Naive B cell (primary cell): ENCODE measurements at regions not wholly inside any gene's neighbourhood (a gene's known extent, or its start where the extent isn't known, plus 50 kb on each side); places are given as distances from the start of the nearest gene placed in this dataset.
A peak's percentile ranks its signal among the peaks of the same experiment; 100 is the strongest.

Experiments
- ATAC-seq, 2 donors: fragments of 150-1000 bp; cut with Tn5 transposase; 2 replicates each; pipeline ENCODE4 v1.10.0; 2021; ENCODE audit warnings: low read depth in 2 of 2, mild to moderate bottlenecking in 2 of 2, moderate library complexity in 2 of 2
- DNase-seq: peaks from one replicate; pipeline ENCODE4 v3.0.0; 2022
- H3K27ac Mint-ChIP-seq, 6 donors: one replicate each; pipeline ENCODE4 v1.8.0; 2020 to 2022; ENCODE audit warnings: mild to moderate bottlenecking in 6 of 6, mixed read lengths in 6 of 6, moderate library complexity in 5 of 6, inconsistent platforms in 2 of 6
- H3K27me3 Mint-ChIP-seq, 3 donors: one replicate each; pipeline ENCODE4 v1.8.0; 2021 to 2022; ENCODE audit warnings: mixed read lengths in 3 of 3, mild to moderate bottlenecking in 1 of 3
- H3K36me3 Mint-ChIP-seq, 2 donors: one replicate each; pipeline ENCODE4 v1.8.0; 2020 to 2022; ENCODE audit warnings: mixed read lengths in 2 of 2, inconsistent platforms in 1 of 2, mild to moderate bottlenecking in 1 of 2
- H3K4me1 Mint-ChIP-seq, 3 donors: one replicate each; pipeline ENCODE4 v1.8.0; 2020 to 2022; ENCODE audit warnings: mixed read lengths in 3 of 3, inconsistent platforms in 1 of 3, mild to moderate bottlenecking in 1 of 3, moderate library complexity in 1 of 3
- H3K4me3 Mint-ChIP-seq, 8 donors: one replicate each; pipeline ENCODE4 v1.8.0; 2020 to 2022; ENCODE audit warnings: mild to moderate bottlenecking in 8 of 8, mixed read lengths in 8 of 8, moderate library complexity in 8 of 8, inconsistent platforms in 2 of 8
- H3K9me3 Mint-ChIP-seq, 7 donors: one replicate each; pipeline ENCODE4 v1.8.0; 2020 to 2022; ENCODE audit warnings: mixed read lengths in 7 of 7, mild to moderate bottlenecking in 5 of 7, inconsistent platforms in 2 of 7, moderate library complexity in 1 of 7

- no peak overlapping the region for H3K4me3 Mint-ChIP-seq
- no peaks in the 10 kb centered on the region for H3K27me3 Mint-ChIP-seq
- peaks cover 2 to 23% (median 14%) of the 10 kb centered on the region in 7 donors for H3K9me3 Mint-ChIP-seq
- H3K4me1 Mint-ChIP-seq = no peaks in the 10 kb centered on the region
- no peak for DNase-seq
- H3K36me3 Mint-ChIP-seq = no peaks in the 10 kb centered on the region
- no peak for ATAC-seq
- H3K27ac Mint-ChIP-seq = no peak overlapping the region
These were observed 197.0 kb upstream of the EYS start for GRCh38 chr6:65903992-65904391.

GRCh38 chr6:65900928-65901327, 193.9 kb upstream of the EYS start:
- Mint-ChIP-seq H3K9me3 (peaks cover 0 to 12% (median 5%) of the 10 kb centered on the region in 7 donors), H3K36me3 (no peaks in the 10 kb centered on the region)
- no peak for ATAC-seq

GRCh38 chr6:65896140-65896539, 189.1 kb upstream of the EYS start:
- Mint-ChIP-seq H3K9me3 (peaks cover 0 to 8% (median 6%) of the 10 kb centered on the region in 7 donors), H3K36me3 (no peaks in the 10 kb centered on the region), H3K27me3 (no peaks in the 10 kb centered on the region), H3K27ac (no peak overlapping the region), H3K4me1 (no peaks in the 10 kb centered on the region), H3K4me3 (no peak overlapping the region)
- DNase-seq (no peak), ATAC-seq (no peak)

More at GRCh38 chr6:65900928-65901327, 193.9 kb upstream of the EYS start:
- Mint-ChIP-seq H3K27ac (no peak overlapping the region), H3K4me1 (no peaks in the 10 kb centered on the region), H3K4me3 (no peak overlapping the region), H3K27me3 (no peaks in the 10 kb centered on the region)
- no peak for DNase-seq

- no peak for DNase-seq
- Mint-ChIP-seq H3K27me3 (no peaks in the 10 kb centered on the region), H3K4me1 (no peaks in the 10 kb centered on the region), H3K36me3 (no peaks in the 10 kb centered on the region), H3K27ac (no peak overlapping the region), H3K9me3 (peaks cover 0 to 5% (median 0%) of the 10 kb centered on the region in 7 donors), H3K4me3 (no peak overlapping the region)
- no peak for ATAC-seq
These were observed 169.6 kb upstream of the EYS start for GRCh38 chr6:65876668-65877067.

- Mint-ChIP-seq H3K27me3 (no peaks in the 10 kb centered on the region), H3K36me3 (no peaks in the 10 kb centered on the region), H3K27ac (peak overlapping the region in 1 of 6 donors; percentile 57), H3K4me1 (no peaks in the 10 kb centered on the region), H3K4me3 (no peak overlapping the region), H3K9me3 (peaks cover 3 to 11% (median 7%) of the 10 kb centered on the region in 7 donors)
- ATAC-seq (no peak), DNase-seq (no peak)
These were observed 145.4 kb upstream of the EYS start for GRCh38 chr6:65852369-65852852.

GRCh38 chr6:65830151-65830550, 123.1 kb upstream of the EYS start:
- no peaks in the 10 kb centered on the region for H3K36me3 Mint-ChIP-seq
- no peaks in the 10 kb centered on the region for H3K4me1 Mint-ChIP-seq
- ATAC-seq (no peak), DNase-seq (no peak)
- no peak overlapping the region for H3K27ac Mint-ChIP-seq
- H3K27me3 Mint-ChIP-seq = no peaks in the 10 kb centered on the region
- peaks cover 3 to 10% (median 4%) of the 10 kb centered on the region in 7 donors for H3K9me3 Mint-ChIP-seq
- no peak overlapping the region for H3K4me3 Mint-ChIP-seq

GRCh38 chr6:65819152-65819551, 112.1 kb upstream of the EYS start:
- no peak for DNase-seq
- no peaks in the 10 kb centered on the region for H3K4me1 Mint-ChIP-seq
- H3K9me3 Mint-ChIP-seq = peaks cover 2 to 19% (median 7%) of the 10 kb centered on the region in 7 donors
- H3K4me3 Mint-ChIP-seq = no peak overlapping the region
- H3K27ac Mint-ChIP-seq = no peak overlapping the region
- H3K36me3 Mint-ChIP-seq = no peaks in the 10 kb centered on the region
- ATAC-seq = no peak
- H3K27me3 Mint-ChIP-seq = no peaks in the 10 kb centered on the region

- H3K36me3 Mint-ChIP-seq = no peaks in the 10 kb centered on the region
- DNase-seq (no peak), ATAC-seq (no peak)
- no peak overlapping the region for H3K27ac Mint-ChIP-seq
- peaks cover 2 to 19% (median 7%) of the 10 kb centered on the region in 7 donors for H3K9me3 Mint-ChIP-seq
- no peaks in the 10 kb centered on the region for H3K4me1 Mint-ChIP-seq
- no peak overlapping the region for H3K4me3 Mint-ChIP-seq
- no peaks in the 10 kb centered on the region for H3K27me3 Mint-ChIP-seq
These were observed 111.5 kb upstream of the EYS start for GRCh38 chr6:65818576-65818975.

GRCh38 chr6:65816991-65817390, 110.0 kb upstream of the EYS start:
- H3K4me1 Mint-ChIP-seq = no peaks in the 10 kb centered on the region
- no peaks in the 10 kb centered on the region for H3K36me3 Mint-ChIP-seq
- no peaks in the 10 kb centered on the region for H3K27me3 Mint-ChIP-seq
- no peak overlapping the region for H3K27ac Mint-ChIP-seq
- no peak for ATAC-seq
- no peak overlapping the region for H3K4me3 Mint-ChIP-seq
- no peak for DNase-seq
- peaks cover 2 to 19% (median 7%) of the 10 kb centered on the region in 7 donors for H3K9me3 Mint-ChIP-seq

GRCh38 chr6:65814071-65814470, 107.0 kb upstream of the EYS start:
- H3K36me3 Mint-ChIP-seq = no peaks in the 10 kb centered on the region
- H3K27ac Mint-ChIP-seq = no peak overlapping the region
- DNase-seq (no peak), ATAC-seq (no peak)
- H3K4me3 Mint-ChIP-seq = no peak overlapping the region
- peaks cover 0 to 4% (median 0%) of the 10 kb centered on the region in 7 donors for H3K9me3 Mint-ChIP-seq
- H3K4me1 Mint-ChIP-seq = no peaks in the 10 kb centered on the region
- H3K27me3 Mint-ChIP-seq = no peaks in the 10 kb centered on the region

GRCh38 chr6:65803186-65803585, 96.2 kb upstream of the EYS start:
- DNase-seq (no peak), ATAC-seq (no peak)
- no peaks in the 10 kb centered on the region for H3K4me1 Mint-ChIP-seq
- H3K27me3 Mint-ChIP-seq = no peaks in the 10 kb centered on the region
- no peaks in the 10 kb centered on the region for H3K36me3 Mint-ChIP-seq
- H3K9me3 Mint-ChIP-seq = peaks cover 0 to 6% (median 2%) of the 10 kb centered on the region in 7 donors
- no peak overlapping the region for H3K27ac Mint-ChIP-seq
- no peak overlapping the region for H3K4me3 Mint-ChIP-seq

GRCh38 chr6:65799389-65799788, 92.4 kb upstream of the EYS start:
- no peaks in the 10 kb centered on the region for H3K4me1 Mint-ChIP-seq
- no peak for DNase-seq
- H3K9me3 Mint-ChIP-seq = peaks cover 0 to 7% (median 0%) of the 10 kb centered on the region in 7 donors
- no peak overlapping the region for H3K27ac Mint-ChIP-seq
- H3K4me3 Mint-ChIP-seq = no peak overlapping the region
- no peaks in the 10 kb centered on the region for H3K27me3 Mint-ChIP-seq
- no peak for ATAC-seq
- H3K36me3 Mint-ChIP-seq = no peaks in the 10 kb centered on the region

GRCh38 chr6:65798280-65799014, 91.4 kb upstream of the EYS start:
- no peak overlapping the region for H3K27ac Mint-ChIP-seq
- peaks cover 0 to 6% (median 0%) of the 10 kb centered on the region in 7 donors for H3K9me3 Mint-ChIP-seq
- H3K36me3 Mint-ChIP-seq = no peaks in the 10 kb centered on the region
- ATAC-seq (no peak), DNase-seq (no peak)
- H3K4me3 Mint-ChIP-seq = no peak overlapping the region
- no peaks in the 10 kb centered on the region for H3K4me1 Mint-ChIP-seq
- H3K27me3 Mint-ChIP-seq = no peaks in the 10 kb centered on the region

- ATAC-seq (no peak), DNase-seq (no peak)
- Mint-ChIP-seq H3K4me3 (no peak overlapping the region), H3K9me3 (peaks cover 0 to 26% (median 7%) of the 10 kb centered on the region in 7 donors), H3K36me3 (no peaks in the 10 kb centered on the region), H3K27ac (no peak overlapping the region), H3K4me1 (no peaks in the 10 kb centered on the region), H3K27me3 (no peaks in the 10 kb centered on the region)
These were observed 83.6 kb upstream of the EYS start for GRCh38 chr6:65790666-65791065.
